Fibroblast of mammary gland (primary cell): ENCODE measurements at regions not wholly inside any gene's neighbourhood (a gene's known extent, or its start where the extent isn't known, plus 50 kb on each side); places are given as distances from the start of the nearest gene placed in this dataset.

Experiments used
- DNase-seq: peaks from one replicate; pipeline ENCODE4 v3.0.0-alpha.2; 2010; ENCODE audit warnings: low read depth
- H3K4me3 ChIP-seq: 2 replicates; pipeline ENCODE4 v1.5.1; 2011; ENCODE audit warnings: low read depth, mild to moderate bottlenecking, low read length, moderate library complexity; ENCODE audit not compliant: control insufficient read depth
- TF ChIP-seq, protein P1 (sequence below): conservative IDR thresholded peaks from 2 replicates; pipeline ENCODE4 v1.5.1; 2011; ENCODE audit warnings: low read depth, low read length, inconsistent platforms; ENCODE audit not compliant: control insufficient read depth, insufficient read depth

DNA sequence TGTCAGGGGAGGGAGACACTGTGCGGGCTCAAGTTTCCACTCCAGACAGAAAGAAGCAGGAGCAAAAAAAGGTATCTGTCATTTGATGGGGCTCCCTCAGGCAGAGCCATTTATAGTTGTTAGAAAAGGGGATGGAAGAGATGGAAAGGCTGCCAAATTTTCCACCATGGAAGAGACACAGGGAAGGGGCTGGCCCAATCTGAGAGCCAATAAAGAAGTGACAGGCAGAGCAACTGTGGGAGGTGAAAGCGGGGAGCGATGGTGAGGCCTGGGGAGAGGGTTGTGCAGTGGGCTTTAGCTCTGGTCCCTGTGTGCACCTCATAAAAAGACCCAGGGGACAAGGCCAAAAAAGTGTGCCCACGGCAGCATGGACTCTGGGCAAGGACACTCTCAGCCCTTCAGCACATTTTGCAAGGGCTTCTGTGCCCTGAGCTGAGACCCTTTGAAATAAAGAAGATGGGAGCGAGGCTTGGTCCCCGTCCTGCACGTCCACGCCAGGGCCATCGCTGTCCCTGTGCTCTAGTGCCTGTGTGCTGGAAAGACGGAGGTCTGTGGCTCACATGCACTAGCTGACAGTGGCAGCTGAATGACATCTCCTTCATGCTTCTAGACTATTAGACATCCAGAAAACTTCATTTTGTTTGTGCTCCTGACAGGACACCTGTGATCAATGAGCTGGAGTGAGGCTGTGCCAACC lies 456.7 kb upstream of the HS6ST1 start:
- no peak for DNase-seq
- TF ChIP-seq, protein P1, sequence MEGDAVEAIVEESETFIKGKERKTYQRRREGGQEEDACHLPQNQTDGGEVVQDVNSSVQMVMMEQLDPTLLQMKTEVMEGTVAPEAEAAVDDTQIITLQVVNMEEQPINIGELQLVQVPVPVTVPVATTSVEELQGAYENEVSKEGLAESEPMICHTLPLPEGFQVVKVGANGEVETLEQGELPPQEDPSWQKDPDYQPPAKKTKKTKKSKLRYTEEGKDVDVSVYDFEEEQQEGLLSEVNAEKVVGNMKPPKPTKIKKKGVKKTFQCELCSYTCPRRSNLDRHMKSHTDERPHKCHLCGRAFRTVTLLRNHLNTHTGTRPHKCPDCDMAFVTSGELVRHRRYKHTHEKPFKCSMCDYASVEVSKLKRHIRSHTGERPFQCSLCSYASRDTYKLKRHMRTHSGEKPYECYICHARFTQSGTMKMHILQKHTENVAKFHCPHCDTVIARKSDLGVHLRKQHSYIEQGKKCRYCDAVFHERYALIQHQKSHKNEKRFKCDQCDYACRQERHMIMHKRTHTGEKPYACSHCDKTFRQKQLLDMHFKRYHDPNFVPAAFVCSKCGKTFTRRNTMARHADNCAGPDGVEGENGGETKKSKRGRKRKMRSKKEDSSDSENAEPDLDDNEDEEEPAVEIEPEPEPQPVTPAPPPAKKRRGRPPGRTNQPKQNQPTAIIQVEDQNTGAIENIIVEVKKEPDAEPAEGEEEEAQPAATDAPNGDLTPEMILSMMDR = no peak
- H3K4me3 ChIP-seq = no peak overlapping the region

DNA sequence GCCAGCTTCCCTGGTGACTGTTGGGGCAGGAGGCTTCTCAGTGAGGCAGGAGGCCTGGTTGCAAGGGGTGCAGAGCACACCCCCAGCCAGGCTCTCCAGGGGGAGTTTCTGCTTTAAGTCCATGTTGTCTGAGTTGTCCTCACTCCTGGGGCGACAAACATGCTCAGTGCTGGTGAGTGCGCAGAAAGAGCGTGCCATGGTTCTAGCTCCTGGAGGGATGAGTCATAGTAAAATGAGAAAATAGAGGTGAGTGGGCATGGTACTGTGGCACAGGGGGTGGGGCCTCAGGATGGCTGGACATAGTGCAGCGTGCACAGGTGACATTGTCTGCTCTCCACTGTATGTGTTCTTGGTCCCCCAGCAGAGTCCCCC lies 457.2 kb upstream of the HS6ST1 start:
- H3K4me3 ChIP-seq = no peak overlapping the region
- DNase-seq = no peak
- TF ChIP-seq, protein P1 = no peak

DNA sequence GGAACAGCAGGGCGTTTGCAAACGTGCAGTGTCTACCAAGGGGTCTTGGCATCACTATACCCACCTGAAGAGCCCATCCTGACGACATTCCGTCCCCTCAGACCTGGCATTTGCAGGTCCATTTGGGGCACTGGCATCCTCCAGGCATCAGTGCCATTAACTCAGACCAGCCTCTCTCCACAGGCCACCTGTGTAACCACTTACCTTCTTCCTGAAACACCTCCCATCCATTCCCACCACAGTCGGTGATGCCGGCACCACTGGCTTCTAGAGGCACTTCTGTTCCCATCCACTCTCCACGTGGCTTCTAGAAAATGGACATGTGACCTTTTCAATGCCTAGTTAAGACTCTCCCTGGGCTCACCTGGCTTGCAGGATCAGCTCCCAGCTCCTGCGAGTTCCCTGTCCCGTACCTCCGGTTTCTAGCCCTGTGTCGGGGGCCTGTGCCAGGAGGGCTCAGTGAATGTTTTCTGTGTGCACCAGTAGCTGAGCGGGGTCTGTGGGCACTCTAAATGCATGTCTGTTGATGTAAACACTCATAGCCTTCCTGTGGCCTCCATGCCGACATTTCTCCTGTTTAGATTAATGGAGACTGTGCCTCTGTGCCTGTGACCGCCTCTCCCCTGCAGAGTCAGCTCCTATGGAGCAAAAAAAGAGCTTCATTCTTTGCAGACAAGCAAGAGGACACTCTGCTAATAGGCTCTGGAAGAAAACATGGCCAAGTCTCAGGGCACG lies 458.0 kb upstream of the HS6ST1 start:
- no peak for DNase-seq
- TF ChIP-seq, protein P1 = no peak
- no peak overlapping the region for H3K4me3 ChIP-seq

DNA sequence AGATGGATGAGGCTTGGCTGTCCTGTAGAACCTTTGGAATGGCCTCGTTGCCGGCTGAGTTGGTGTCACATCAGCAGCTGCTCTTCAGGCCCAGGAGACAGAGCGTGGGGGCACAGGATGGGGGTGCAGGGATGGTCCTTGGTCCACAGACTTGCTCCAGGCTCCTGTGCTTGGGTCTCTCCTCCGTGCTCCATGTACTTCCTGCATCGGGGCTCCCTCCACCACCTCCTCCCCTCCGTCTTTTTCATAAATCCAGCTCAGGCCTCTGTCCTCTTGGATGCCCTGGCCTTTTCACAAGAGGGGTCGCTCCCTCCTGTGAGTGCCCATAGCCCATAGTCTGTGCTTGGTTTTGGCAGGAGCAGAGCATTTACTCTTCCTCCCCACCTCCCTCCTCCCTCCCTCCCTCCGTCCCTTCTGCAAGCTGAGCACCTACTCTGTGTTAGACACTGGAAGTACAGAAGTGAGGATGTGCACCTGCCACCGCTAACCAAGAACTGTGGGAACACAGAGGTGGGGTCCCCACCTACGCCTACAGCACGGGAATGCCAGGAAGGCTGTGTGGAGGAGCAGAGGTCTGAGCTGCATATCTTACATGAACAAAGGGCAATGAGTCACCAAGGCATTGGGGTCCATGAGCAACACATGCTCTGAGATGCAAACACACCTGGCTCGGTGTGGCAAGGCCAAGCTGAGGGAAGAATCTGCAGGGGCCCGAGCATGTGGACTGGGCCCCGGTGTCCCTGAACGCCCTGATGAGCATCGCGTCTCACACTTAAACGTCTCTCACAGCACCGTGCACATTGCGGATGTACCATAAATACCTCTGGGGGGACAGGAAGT lies 458.7 kb upstream of the HS6ST1 start:
- DNase-seq = no peak
- TF ChIP-seq, protein P1 = no peak
- no peak overlapping the region for H3K4me3 ChIP-seq

DNA sequence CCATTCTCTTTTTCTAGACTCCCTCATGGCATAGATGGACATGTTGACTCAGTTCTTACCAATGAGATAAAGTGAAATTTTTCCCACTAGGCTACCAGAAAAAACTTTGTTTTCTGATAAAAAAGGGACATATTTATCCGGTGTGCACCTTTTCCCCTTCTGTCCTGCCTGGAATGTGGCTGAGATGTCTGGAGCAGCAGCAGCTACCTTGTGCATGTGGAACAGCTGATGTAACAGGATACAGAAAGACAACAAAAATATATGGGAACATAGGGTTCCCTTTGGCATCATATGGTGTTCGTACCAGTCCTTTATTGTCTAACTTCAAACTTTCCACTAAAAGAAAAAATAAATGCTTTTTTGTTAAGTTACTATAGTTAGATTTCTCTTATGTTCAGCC lies 460.2 kb upstream of the HS6ST1 start:
- no peak overlapping the region for H3K4me3 ChIP-seq
- DNase-seq = no peak
- TF ChIP-seq, protein P1 = no peak

DNA sequence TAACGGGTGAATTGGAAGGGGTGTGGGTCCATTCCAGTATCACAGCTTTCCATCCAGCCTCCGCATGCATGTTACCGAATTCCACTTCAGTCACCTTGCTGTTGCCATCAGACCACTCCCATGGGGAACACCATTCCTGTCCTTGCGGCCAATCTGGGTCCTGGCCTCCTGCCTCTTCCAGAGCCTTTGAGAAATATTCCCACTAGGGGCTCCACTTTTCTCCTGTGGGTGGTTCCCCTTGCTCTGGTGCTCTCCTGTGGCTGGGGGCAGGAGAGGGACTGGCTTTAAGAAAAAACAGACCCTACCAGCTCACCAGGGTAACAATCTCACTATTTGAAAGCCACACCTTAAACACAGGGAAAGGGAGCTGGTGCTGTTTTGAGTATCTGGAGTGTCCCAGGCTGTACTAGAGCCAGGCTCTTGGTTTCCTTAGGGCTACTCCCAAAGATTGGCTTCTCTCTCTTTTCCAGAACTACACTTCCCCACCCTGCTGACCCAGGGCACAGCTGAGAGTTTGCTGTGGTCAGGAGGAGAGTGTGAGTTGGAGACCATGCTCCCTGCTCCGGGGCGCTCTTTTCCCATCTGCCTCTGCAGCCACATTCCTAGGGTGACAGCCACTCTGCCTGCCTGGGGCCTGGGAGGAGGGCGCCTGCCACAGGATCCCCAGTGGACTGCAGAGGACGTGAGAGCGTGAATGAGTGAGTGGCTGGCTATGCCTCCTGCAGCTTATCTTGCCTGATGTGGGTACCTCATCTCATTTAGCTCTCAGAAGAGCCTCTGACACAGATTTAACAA lies 460.8 kb upstream of the HS6ST1 start:
- H3K4me3 ChIP-seq = no peak overlapping the region
- TF ChIP-seq, protein P1 = no peak
- DNase-seq = no peak
